HEK293 (cell line): ENCODE measurements at regions not wholly inside any gene's neighbourhood (a gene's known extent, or its start where the extent isn't known, plus 50 kb on each side); places are given as distances from the start of the nearest gene placed in this dataset.
A peak's percentile ranks its signal among the peaks of the same experiment; 100 is the strongest.

Source experiments
- CTCF ChIA-PET: fragments of 350-600 bp; formaldehyde crosslinking; extraction: SDS; loops from one replicate; lab custom pipeline; 2021; ENCODE audit warnings: antibody characterized with exemption; lab: Yijun Ruan, JAX
- POLR2A ChIA-PET: fragments of 300-600 bp; formaldehyde crosslinking; extraction: SDS; loops from one replicate; lab custom pipeline; 2020; ENCODE audit warnings: antibody characterized with exemption, inconsistent platforms; lab: Yijun Ruan, JAX
- H3K27ac ChIP-seq: fragments of 200-500 bp; sonication (Bioruptor generic); 2 replicates; pipeline ENCODE4 v1.5.1; 2014; ENCODE audit warnings: low read depth, low read length, control low read depth, inconsistent platforms; ENCODE audit errors: extremely low read depth
- H3K36me3 ChIP-seq, 2 experiments: fragments of 200-500 bp in 1 of 2; sonication (Bioruptor generic) in 1 of 2; 1 replicate in 1 of 2; 2 replicates in 1 of 2; pipeline ENCODE4 v1.5.1; 2014 to 2017; ENCODE audit warnings: inconsistent platforms in 2 of 2, low read length in 2 of 2; ENCODE audit not compliant: control insufficient read depth in 2 of 2, insufficient read depth in 1 of 2
- H3K4me1 ChIP-seq: fragments of 200-500 bp; sonication (Bioruptor generic); 2 replicates; pipeline ENCODE4 v1.5.1; 2014; ENCODE audit warnings: mild to moderate bottlenecking, low read length, inconsistent platforms; ENCODE audit not compliant: control insufficient read depth, insufficient read depth
- H3K4me3 ChIP-seq: 2 replicates; pipeline ENCODE4 v1.5.1; 2011; ENCODE audit warnings: low read depth, mild to moderate bottlenecking, control low read depth, low read length, moderate library complexity
- H3K9me3 ChIP-seq: fragments of 200-500 bp; sonication (Bioruptor generic); 2 replicates; pipeline ENCODE4 v1.5.1; 2014; ENCODE audit warnings: low read depth, low read length, inconsistent platforms; ENCODE audit not compliant: control insufficient read depth, insufficient read depth
- GLI2 ChIP-seq: fragments of 450-650 bp; formaldehyde crosslinking; IDR thresholded peaks from 2 replicates; pipeline ENCODE4; 2017; ENCODE audit warnings: missing biosample characterization, missing genetic modification characterization, low read depth, borderline replicate concordance
- RBAK ChIP-seq: fragments of 450-650 bp; formaldehyde crosslinking; IDR thresholded peaks from 2 replicates; pipeline ENCODE4 v1.5.1; 2016; ENCODE audit warnings: missing biosample characterization, missing genetic modification characterization
- SETDB1 ChIP-seq: IDR thresholded peaks from one replicate; pipeline ENCODE4 v1.6.1; 2017; ENCODE audit warnings: mild to moderate bottlenecking, low read length, moderate library complexity, mixed read lengths; ENCODE audit not compliant: insufficient read length
- YY1 ChIP-seq: fragments of 450-650 bp; formaldehyde crosslinking; IDR thresholded peaks from 2 replicates; pipeline ENCODE4 v1.5.1; 2018; ENCODE audit warnings: missing biosample characterization, missing genetic modification characterization
- ZNF140 ChIP-seq: fragments of 450-650 bp; formaldehyde crosslinking; IDR thresholded peaks from 2 replicates; pipeline ENCODE4 v1.5.1; 2016; ENCODE audit warnings: missing biosample characterization, missing genetic modification characterization
- ZNF292 ChIP-seq: fragments of 450-650 bp; formaldehyde crosslinking; IDR thresholded peaks from 2 replicates; pipeline ENCODE4 v1.5.1; 2016; ENCODE audit warnings: low read depth, missing biosample characterization, missing genetic modification characterization, borderline replicate concordance
- ZNF311 ChIP-seq: fragments of 450-650 bp; formaldehyde crosslinking; IDR thresholded peaks from 2 replicates; pipeline ENCODE4 v1.5.1; 2017; ENCODE audit warnings: missing biosample characterization, missing genetic modification characterization, borderline replicate concordance
- ZNF416 ChIP-seq: fragments of 450-650 bp; formaldehyde crosslinking; IDR thresholded peaks from 2 replicates; pipeline ENCODE4 v1.5.1; 2016; ENCODE audit warnings: missing biosample characterization, missing genetic modification characterization
- ZNF433 ChIP-seq: fragments of 450-650 bp; formaldehyde crosslinking; IDR thresholded peaks from 2 replicates; pipeline ENCODE4 v1.5.1; 2016; ENCODE audit warnings: missing biosample characterization, missing genetic modification characterization, low read depth
- ZNF473 ChIP-seq: fragments of 450-650 bp; formaldehyde crosslinking; IDR thresholded peaks from 2 replicates; pipeline ENCODE4 v1.5.1; 2017; ENCODE audit warnings: missing biosample characterization, missing genetic modification characterization
- ZNF600 ChIP-seq: fragments of 450-650 bp; formaldehyde crosslinking; IDR thresholded peaks from 2 replicates; pipeline ENCODE4 v1.5.1; 2016; ENCODE audit warnings: missing biosample characterization, missing genetic modification characterization
- ZNF792 ChIP-seq: fragments of 450-650 bp; formaldehyde crosslinking; IDR thresholded peaks from 2 replicates; pipeline ENCODE4 v1.5.1; 2016; ENCODE audit warnings: missing biosample characterization, missing genetic modification characterization
- ZNF843 ChIP-seq: fragments of 450-650 bp; formaldehyde crosslinking; IDR thresholded peaks from 2 replicates; pipeline ENCODE4 v1.5.1; 2016; ENCODE audit warnings: missing biosample characterization, missing genetic modification characterization
- ZSCAN16 ChIP-seq: fragments of 450-650 bp; formaldehyde crosslinking; IDR thresholded peaks from 2 replicates; pipeline ENCODE4 v1.5.1; 2016; ENCODE audit warnings: missing biosample characterization, missing genetic modification characterization
- ZSCAN23 ChIP-seq: fragments of 450-650 bp; formaldehyde crosslinking; IDR thresholded peaks from 2 replicates; pipeline ENCODE4 v1.5.1; 2016; ENCODE audit warnings: missing biosample characterization, missing genetic modification characterization
- TF ChIP-seq, protein P1 (sequence below): fragments of 450-650 bp; formaldehyde crosslinking; IDR thresholded peaks from 2 replicates; pipeline ENCODE4 v1.5.1; 2016; ENCODE audit warnings: missing biosample characterization, missing genetic modification characterization
- TF ChIP-seq, protein P2 (sequence below): fragments of 450-650 bp; formaldehyde crosslinking; IDR thresholded peaks from 2 replicates; pipeline ENCODE4 v1.5.1; 2016; ENCODE audit warnings: missing biosample characterization, missing genetic modification characterization
- TF ChIP-seq, protein P3 (sequence below): fragments of 450-650 bp; formaldehyde crosslinking; IDR thresholded peaks from 2 replicates; pipeline ENCODE4 v1.5.1; 2016; ENCODE audit warnings: missing biosample characterization, missing genetic modification characterization
- TF ChIP-seq, protein P4 (sequence below): fragments of 450-650 bp; formaldehyde crosslinking; conservative IDR thresholded peaks from 2 replicates; pipeline ENCODE4 v1.5.1; 2016; ENCODE audit warnings: low read depth, missing biosample characterization, missing genetic modification characterization
- TF ChIP-seq, protein P5 (sequence below): fragments of 450-650 bp; formaldehyde crosslinking; IDR thresholded peaks from 2 replicates; pipeline ENCODE4; 2016; ENCODE audit warnings: missing biosample characterization, missing genetic modification characterization

DNA sequence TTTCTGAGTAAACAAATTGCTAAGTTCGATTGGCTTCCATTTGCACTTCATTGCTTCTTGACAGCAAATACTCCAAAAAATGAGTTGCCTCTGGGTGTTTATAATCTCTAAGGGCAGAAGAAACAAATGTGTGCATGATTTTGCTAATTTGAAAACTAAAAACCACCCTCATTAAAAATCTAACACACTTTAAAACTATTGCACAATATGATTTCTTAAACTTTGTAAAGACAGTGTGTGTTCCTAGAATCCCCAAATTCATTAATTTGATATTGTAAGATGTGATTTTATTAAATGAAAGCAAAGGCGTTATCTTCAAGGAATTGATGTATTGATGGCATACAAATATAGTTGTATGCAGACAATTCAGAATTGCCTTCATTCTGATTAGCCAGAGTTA, 350.9 kb downstream of the OLFM3 start (continued):
- TF ChIP-seq, protein P1, sequence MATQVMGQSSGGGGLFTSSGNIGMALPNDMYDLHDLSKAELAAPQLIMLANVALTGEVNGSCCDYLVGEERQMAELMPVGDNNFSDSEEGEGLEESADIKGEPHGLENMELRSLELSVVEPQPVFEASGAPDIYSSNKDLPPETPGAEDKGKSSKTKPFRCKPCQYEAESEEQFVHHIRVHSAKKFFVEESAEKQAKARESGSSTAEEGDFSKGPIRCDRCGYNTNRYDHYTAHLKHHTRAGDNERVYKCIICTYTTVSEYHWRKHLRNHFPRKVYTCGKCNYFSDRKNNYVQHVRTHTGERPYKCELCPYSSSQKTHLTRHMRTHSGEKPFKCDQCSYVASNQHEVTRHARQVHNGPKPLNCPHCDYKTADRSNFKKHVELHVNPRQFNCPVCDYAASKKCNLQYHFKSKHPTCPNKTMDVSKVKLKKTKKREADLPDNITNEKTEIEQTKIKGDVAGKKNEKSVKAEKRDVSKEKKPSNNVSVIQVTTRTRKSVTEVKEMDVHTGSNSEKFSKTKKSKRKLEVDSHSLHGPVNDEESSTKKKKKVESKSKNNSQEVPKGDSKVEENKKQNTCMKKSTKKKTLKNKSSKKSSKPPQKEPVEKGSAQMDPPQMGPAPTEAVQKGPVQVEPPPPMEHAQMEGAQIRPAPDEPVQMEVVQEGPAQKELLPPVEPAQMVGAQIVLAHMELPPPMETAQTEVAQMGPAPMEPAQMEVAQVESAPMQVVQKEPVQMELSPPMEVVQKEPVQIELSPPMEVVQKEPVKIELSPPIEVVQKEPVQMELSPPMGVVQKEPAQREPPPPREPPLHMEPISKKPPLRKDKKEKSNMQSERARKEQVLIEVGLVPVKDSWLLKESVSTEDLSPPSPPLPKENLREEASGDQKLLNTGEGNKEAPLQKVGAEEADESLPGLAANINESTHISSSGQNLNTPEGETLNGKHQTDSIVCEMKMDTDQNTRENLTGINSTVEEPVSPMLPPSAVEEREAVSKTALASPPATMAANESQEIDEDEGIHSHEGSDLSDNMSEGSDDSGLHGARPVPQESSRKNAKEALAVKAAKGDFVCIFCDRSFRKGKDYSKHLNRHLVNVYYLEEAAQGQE (tag by site-specific recombination), result no peak
- no peak for TF ChIP-seq ZNF433 (tag by site-specific recombination)
- no peak for TF ChIP-seq ZSCAN23 (tag by site-specific recombination)
- TF ChIP-seq, protein P2, sequence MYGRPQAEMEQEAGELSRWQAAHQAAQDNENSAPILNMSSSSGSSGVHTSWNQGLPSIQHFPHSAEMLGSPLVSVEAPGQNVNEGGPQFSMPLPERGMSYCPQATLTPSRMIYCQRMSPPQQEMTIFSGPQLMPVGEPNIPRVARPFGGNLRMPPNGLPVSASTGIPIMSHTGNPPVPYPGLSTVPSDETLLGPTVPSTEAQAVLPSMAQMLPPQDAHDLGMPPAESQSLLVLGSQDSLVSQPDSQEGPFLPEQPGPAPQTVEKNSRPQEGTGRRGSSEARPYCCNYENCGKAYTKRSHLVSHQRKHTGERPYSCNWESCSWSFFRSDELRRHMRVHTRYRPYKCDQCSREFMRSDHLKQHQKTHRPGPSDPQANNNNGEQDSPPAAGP (tag by site-specific recombination), result no peak
- TF ChIP-seq ZNF140 (tag by site-specific recombination), result no peak
- no peak for TF ChIP-seq ZSCAN16 (tag by site-specific recombination)
- no peak for TF ChIP-seq YY1 (tag by site-specific recombination)
- no peak for TF ChIP-seq ZNF416 (tag by site-specific recombination)
- no peak for TF ChIP-seq ZNF473
- TF ChIP-seq ZNF292 (tag by site-specific recombination), result no peak
- TF ChIP-seq, all 188 proteins: peak for 0

DNA sequence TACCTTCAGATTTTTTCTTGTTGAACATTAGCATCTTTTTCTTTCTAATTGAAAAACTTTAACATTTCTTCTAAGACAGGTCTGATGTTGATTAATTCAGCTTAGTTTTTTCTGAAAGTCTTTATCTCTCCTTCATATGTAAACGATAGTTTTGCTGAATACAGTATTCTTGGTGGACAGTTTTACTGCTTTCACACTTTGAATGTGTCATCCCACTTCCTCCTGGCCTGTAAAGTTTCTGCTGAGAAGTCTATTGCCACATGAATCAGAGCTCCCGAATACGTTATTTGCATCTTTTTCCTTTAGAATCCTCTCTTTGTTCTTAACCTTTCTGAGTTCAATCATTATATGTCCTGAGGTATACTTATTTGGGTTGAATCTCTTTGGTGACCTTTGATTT, 344.2 kb downstream of the OLFM3 start:
- H3K36me3 ChIP-seq, result no peaks in the 10 kb centered on the region
- POLR2A ChIA-PET, result no interaction called here
- TF ChIP-seq RBAK (tag by site-specific recombination) (no peak), SETDB1 (peak; percentile 90)
- TF ChIP-seq, all 188 proteins: peak for 1
- CTCF ChIA-PET, result interaction anchor here (0.7 kb wide), 2 partner anchors 134 to 162 kb away, joined by 3 read pairs; no protein-coding TSS in a partner anchor
- H3K9me3 ChIP-seq, result no peaks in the 10 kb centered on the region
- no peak overlapping the region for H3K27ac ChIP-seq
- H3K4me1 ChIP-seq, result no peaks in the 10 kb centered on the region
- no peak overlapping the region for H3K4me3 ChIP-seq

DNA sequence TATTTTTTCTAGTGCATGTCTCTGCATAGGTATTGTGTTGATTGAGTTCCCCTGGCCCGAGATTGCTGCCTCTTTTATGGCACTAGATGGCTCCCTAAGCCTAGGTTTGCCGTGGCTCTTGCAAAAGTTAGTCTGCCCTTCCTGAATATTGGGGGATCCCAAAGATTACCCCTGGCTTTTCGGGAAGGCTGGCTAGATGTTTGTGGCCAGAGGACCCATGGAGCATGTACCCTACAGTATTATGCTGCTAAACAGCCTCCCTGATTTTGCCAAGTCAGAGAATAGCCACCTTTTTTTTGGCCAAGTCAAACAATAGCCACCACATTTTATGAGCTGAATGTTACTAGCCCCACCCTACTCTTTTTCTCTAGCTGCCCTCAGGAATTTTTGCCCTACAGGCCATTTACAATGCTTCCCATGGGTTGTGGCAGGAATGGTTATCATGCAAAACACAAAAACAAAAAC, 343.2 kb downstream of the OLFM3 start:
- H3K36me3 ChIP-seq, result no peaks in the 10 kb centered on the region
- CTCF ChIA-PET, result interaction anchor here (0.7 to 0.8 kb wide), 2 partner anchors 22 to 163 kb away, joined by 3 read pairs; no protein-coding TSS in a partner anchor
- TF ChIP-seq, protein P3, sequence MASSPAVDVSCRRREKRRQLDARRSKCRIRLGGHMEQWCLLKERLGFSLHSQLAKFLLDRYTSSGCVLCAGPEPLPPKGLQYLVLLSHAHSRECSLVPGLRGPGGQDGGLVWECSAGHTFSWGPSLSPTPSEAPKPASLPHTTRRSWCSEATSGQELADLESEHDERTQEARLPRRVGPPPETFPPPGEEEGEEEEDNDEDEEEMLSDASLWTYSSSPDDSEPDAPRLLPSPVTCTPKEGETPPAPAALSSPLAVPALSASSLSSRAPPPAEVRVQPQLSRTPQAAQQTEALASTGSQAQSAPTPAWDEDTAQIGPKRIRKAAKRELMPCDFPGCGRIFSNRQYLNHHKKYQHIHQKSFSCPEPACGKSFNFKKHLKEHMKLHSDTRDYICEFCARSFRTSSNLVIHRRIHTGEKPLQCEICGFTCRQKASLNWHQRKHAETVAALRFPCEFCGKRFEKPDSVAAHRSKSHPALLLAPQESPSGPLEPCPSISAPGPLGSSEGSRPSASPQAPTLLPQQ (tag by site-specific recombination), result no peak
- TF ChIP-seq ZNF843 (tag by site-specific recombination) (no peak), GLI2 (tag by site-specific recombination) (no peak), RBAK (tag by site-specific recombination) (no peak), ZNF311 (no peak), ZNF792 (tag by site-specific recombination) (no peak), ZNF600 (tag by site-specific recombination) (no peak)
- TF ChIP-seq, protein P4, sequence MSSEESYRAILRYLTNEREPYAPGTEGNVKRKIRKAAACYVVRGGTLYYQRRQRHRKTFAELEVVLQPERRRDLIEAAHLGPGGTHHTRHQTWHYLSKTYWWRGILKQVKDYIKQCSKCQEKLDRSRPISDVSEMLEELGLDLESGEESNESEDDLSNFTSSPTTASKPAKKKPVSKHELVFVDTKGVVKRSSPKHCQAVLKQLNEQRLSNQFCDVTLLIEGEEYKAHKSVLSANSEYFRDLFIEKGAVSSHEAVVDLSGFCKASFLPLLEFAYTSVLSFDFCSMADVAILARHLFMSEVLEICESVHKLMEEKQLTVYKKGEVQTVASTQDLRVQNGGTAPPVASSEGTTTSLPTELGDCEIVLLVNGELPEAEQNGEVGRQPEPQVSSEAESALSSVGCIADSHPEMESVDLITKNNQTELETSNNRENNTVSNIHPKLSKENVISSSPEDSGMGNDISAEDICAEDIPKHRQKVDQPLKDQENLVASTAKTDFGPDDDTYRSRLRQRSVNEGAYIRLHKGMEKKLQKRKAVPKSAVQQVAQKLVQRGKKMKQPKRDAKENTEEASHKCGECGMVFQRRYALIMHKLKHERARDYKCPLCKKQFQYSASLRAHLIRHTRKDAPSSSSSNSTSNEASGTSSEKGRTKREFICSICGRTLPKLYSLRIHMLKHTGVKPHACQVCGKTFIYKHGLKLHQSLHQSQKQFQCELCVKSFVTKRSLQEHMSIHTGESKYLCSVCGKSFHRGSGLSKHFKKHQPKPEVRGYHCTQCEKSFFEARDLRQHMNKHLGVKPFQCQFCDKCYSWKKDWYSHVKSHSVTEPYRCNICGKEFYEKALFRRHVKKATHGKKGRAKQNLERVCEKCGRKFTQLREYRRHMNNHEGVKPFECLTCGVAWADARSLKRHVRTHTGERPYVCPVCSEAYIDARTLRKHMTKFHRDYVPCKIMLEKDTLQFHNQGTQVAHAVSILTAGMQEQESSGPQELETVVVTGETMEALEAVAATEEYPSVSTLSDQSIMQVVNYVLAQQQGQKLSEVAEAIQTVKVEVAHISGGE, result no peak
- TF ChIP-seq, protein P5, sequence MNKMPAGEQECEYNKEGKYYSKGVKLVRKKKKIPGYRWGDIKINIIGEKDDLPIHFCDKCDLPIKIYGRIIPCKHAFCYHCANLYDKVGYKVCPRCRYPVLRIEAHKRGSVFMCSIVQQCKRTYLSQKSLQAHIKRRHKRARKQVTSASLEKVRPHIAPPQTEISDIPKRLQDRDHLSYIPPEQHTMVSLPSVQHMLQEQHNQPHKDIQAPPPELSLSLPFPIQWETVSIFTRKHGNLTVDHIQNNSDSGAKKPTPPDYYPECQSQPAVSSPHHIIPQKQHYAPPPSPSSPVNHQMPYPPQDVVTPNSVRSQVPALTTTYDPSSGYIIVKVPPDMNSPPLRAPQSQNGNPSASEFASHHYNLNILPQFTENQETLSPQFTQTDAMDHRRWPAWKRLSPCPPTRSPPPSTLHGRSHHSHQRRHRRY (tag by site-specific recombination), result no peak

More for the DNA sequence above, 343.2 kb downstream of the OLFM3 start:
- no peaks in the 10 kb centered on the region for H3K9me3 ChIP-seq
- H3K4me3 ChIP-seq, result no peak overlapping the region
- POLR2A ChIA-PET, result no interaction called here
- H3K4me1 ChIP-seq, result no peaks in the 10 kb centered on the region
- H3K27ac ChIP-seq, result no peak overlapping the region
